GM18868 (cell line): ENCODE measurements at regions not wholly inside any gene's neighbourhood (a gene's known extent, or its start where the extent isn't known, plus 50 kb on each side); places are given as distances from the start of the nearest gene placed in this dataset.

Experiments
- ATAC-seq: cut with Tn5 transposase; IDR thresholded peaks from one replicate; pipeline ENCODE4 v1.9.1; 2021; ENCODE audit warnings: mild to moderate bottlenecking, moderate library complexity; ENCODE audit not compliant: unreplicated experiment

GRCh38 chr4:106471151-106471550 is 102.6 kb upstream of the GIMD1 start:
- ATAC-seq, result no peak

GRCh38 chr4:106463622-106464021 is 95.0 kb upstream of the GIMD1 start:
- ATAC-seq, result no peak

- no peak for ATAC-seq
Observed at GRCh38 chr4:106454581-106454980, 86.0 kb upstream of the GIMD1 start.

- ATAC-seq, result no peak
Observed at GRCh38 chr4:106454021-106454420, 85.4 kb upstream of the GIMD1 start.

- ATAC-seq, result no peak
Observed at GRCh38 chr4:106451091-106451490, 82.5 kb upstream of the GIMD1 start.

- ATAC-seq, result no peak
Observed at GRCh38 chr4:106450249-106450648, 81.7 kb upstream of the GIMD1 start.

GRCh38 chr4:106444557-106444956 is 76.0 kb upstream of the GIMD1 start:
- no peak for ATAC-seq

- no peak for ATAC-seq
Observed at GRCh38 chr4:106430797-106431196, 62.2 kb upstream of the GIMD1 start.

GRCh38 chr4:106429885-106430284 is 61.3 kb upstream of the GIMD1 start:
- no peak for ATAC-seq

GRCh38 chr4:106426069-106426468 is 57.5 kb upstream of the GIMD1 start:
- no peak for ATAC-seq

GRCh38 chr4:106425576-106425975 is 57.0 kb upstream of the GIMD1 start:
- no peak for ATAC-seq

GRCh38 chr4:106424426-106424825 is 55.8 kb upstream of the GIMD1 start:
- no peak for ATAC-seq

- ATAC-seq, result no peak
Observed at GRCh38 chr4:106423791-106424190, 55.2 kb upstream of the GIMD1 start.

- ATAC-seq, result no peak
Observed at GRCh38 chr4:106422766-106423165, 54.2 kb upstream of the GIMD1 start.

- ATAC-seq, result no peak
Observed at GRCh38 chr4:106421441-106422296, 53.1 kb upstream of the GIMD1 start.

- ATAC-seq, result no peak
Observed at GRCh38 chr4:106418444-106418843, 49.9 kb upstream of the GIMD1 start.
